NCI-H1694 (cell line): ENCODE measurements at regions not wholly inside any gene's neighbourhood (a gene's known extent, or its start where the extent isn't known, plus 50 kb on each side); places are given as distances from the start of the nearest gene placed in this dataset.

Source experiments
- DNase-seq: peaks from one replicate; lab custom pipeline; 2025; lab: John Stamatoyannopoulos, UW

DNA sequence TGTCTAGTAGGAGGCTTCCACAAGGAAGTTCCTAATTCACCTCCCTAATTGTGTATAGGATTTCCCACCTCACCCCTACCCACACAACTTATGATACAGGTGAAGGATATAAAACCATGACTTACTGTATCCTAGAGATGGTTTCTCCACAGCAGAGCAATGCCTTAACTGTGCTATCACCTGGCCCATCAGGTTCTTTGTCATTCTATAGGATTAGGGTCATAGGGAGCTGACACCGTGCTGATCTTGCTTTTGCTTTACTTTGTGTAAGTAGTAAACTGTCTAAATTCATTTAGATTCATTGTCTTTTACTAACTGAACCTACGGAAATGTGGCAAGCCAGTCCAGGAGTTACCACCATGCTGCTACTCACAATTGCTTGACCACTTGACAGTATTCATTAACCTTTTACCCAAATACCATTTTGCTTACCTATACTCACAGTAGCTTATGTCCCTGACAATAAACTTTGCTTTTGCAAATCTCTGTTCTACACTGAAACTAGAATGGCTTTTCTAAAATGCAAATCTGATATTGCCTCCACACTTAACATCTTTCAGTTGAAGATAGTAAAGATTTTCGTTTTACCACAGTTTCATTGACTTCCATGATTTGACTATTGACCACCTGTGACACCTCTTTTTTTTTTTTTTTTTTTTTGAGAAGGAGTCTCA is 147.6 kb downstream of the IFI44 start:
- DNase-seq: no peak

DNA sequence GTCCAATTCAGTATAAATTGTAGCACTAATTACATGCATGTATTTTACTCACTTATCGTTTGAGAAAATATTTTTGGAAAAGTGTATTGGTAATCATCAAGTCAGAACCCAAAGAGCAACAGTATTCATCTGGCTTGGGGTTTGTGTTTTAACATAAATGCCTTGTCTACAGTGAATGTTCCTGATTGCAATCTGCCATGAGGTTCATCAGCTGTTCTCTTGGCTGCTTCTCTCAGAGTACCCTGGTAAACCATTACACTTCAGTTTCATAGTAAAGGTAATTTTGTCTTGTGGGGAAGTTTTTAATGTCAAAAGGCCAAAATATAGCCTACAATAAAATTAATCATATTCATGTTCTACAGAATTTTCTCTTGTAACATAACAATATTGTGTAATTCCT is 150.3 kb downstream of the IFI44 start:
- DNase-seq: no peak

DNA sequence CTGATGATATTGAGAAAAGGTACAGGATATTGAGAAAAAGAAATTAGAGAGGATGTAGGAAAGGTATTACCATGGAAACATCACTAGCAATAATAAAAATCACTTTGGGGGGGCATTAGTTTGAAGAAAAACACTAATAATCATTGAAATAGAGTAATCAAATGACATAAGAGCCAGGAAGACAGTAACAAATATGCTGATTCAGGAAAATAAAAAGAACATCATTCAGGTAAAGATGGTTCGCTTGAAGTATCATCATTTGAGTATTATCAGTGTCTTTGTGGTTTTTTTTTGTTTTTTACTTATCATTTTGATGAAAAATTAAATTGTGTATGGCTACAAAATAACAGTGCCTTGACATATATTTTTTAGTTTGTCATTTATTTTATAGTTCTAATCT is 164.5 kb downstream of the IFI44 start:
- no peak for DNase-seq

DNA sequence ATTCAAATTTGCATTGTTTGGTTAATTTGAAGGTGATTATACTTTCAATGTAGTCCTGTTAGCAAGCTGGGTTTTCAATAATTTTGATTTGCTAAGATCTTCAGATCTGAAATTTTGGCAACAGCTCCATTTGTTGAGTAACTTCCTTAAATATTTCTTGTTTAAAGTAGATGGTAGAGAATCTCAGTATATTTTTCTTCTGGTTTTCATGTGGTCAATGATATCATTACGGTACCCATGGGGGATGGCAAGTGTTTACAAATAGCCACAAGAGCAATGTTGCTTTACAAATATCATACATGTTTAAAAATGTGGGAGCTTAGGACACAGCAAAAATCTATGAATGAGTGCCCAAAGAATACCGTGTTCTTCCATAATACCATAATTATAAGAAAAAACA is 175.9 kb downstream of the IFI44 start:
- no peak for DNase-seq

DNA sequence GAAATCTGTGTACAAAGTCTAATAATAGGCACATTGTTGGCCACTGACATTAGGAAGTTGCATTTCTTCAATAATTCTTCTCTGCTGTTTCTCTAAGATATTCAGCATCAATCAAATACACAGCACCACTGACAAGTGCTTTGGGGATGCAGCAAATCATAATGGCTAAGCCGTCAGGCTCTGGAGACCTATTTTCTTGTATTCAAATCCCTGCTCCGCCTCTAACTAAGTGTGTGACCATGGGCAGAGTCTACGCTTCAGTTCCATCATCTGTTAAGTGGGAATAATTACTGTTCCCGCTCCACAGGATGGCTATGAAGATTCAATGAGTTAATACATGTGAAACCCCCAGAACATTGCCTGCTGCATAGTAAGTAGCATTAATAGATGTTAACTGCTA is 176.9 kb downstream of the ADGRL4 start:
- no peak for DNase-seq

DNA sequence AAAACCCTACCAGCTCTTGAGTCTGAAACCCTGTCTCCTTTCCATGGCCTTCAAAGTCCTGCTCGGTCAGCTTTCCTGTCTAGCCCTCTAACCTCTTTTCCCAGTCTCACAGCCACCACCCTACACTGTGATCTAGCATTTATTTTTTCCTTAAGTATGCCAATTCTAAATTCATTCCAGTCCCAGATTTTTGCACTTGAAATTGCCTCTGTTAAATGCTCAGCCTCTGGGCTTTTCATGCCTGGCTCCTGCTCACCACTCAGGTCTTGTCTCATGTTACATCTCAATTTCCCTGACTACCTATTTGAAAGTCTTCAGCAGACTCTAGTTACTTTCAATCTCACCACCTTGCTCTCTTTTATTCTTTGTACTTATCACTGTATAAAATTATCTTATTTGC is 176.2 kb downstream of the ADGRL4 start:
- DNase-seq: no peak

DNA sequence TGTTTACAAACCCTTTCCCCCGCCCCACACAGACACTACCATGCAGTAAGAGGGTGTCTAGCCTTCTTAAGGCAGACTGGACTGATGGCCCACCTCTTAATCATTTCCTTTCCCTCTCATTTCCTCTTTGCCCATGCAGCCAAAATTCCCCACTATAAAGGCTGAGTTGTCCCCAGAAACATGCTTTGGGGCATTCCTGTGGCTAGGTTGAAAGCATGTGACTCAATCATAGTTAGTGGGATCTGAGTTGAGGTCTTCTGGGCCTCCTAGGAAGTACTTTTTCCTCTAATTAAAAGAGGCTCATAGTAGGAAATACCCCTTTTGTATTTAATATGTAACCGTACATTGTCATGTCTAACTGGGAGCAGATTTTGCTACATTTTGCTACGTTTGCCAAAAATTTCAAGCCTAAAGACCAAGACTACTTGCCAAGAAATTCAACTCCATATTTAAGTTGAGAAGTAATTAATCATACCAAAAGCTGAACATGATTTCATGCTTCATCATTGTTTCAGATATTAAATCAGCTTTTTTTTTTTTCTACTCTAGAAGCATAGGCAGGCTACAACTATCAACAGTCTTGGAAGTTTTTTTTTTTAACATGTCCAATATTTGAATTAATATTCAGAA is 174.7 kb downstream of the ADGRL4 start:
- no peak for DNase-seq

DNA sequence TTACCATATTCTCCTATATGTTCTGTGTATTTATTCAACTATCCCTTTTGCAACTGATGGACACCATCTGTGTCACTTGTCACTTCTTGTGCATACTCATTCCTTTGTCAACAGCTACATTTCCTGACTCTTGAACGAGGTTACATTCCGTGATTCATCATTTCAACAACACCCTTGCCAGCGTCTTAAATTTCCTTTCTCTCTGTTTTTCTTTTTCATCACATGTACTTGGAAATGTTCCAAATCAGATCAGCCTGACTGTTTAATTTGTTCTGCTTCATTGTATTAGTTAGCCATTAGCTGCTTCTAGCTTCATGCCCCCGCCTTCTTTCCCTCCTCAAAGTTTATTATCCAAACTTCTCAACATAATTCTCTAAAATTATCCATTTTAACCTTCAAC is 173.0 kb downstream of the ADGRL4 start:
- DNase-seq: no peak

DNA sequence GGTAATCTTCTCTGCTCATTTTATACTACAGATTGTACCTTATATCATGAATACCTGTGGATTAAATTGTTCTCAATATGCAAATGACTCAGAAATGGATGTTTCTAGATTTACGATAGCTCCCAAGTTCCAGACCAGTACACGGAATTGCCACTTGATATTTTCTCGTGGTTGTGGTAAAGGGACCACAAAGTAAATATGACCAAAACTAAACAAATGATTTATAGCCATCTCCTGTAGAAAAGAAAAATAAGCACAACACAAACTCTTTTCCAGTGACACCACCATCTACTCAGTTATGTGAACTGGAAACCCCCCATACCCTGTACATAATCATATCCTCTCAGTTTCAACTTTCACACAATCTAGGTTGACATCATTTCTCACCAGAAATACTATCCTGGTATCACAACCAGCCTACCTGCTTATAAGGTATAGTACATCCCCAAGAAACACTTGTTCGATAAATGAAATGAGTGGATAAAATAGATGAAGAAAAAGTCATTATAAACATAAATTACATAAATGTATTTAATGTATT is 172.3 kb downstream of the ADGRL4 start:
- no peak for DNase-seq

DNA sequence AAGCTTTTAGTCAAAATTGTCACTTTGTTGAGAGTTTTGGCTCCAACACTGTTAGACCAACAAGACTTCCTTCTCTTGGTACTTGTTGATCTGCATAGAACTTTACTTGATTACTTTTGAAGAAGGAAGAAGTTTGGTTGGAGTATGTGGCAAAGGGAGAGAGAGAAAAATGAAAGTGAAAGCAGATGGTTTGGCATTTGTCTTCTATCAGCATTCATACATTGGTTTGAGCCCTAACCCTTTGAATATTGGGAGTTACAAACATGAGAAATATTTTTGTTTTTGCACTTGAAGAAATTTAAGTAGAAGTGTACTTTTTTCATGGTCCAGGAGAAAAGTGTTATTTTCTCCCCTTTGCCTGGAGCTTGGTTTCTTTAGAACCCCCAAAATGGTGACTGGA is 169.8 kb downstream of the ADGRL4 start:
- no peak for DNase-seq

DNA sequence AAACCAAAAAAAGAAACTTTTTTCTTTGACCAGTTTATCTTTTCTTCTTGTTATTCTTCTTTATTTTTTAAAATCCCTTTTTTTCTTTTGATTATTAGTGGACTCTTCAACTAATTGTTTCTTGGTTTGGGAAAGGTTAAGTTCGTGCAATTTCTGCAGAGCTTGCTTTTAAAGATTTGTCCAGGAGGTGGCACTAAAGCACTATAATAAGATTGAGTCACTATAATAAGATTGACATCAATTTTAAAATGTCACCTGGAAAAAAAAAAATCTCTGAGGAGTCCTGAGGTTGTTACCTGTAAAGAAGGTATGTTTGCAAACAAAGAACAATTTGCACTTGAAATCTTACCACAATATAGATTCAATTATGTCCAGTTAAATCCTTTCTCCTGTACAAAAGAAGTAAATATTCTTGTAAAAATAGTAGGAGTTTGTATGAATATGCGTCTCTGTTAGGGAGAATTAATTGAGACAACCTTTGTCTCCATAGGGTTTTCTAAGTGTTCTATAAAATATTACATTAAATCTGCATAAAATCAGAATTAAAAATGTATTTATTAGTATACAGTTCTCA is 166.7 kb downstream of the ADGRL4 start:
- peak; percentile 25 for DNase-seq
